Mesodermal cell (in vitro differentiated cells): ENCODE measurements at regions not wholly inside any gene's neighbourhood (a gene's known extent, or its start where the extent isn't known, plus 50 kb on each side); places are given as distances from the start of the nearest gene placed in this dataset.

Experiments
- H3K27ac ChIP-seq: 2 replicates; pipeline ENCODE4 v1.7.0; 2013; ENCODE audit warnings: mild to moderate bottlenecking, low read depth, low read length, moderate library complexity; ENCODE audit not compliant: severe bottlenecking
- H3K36me3 ChIP-seq: 2 replicates; pipeline ENCODE4 v1.7.1; 2013; ENCODE audit warnings: mild to moderate bottlenecking, low read length, moderate library complexity; ENCODE audit not compliant: control insufficient read depth, insufficient read depth
- H3K4me1 ChIP-seq: one replicate; pipeline ENCODE4 v1.7.1; 2013; ENCODE audit warnings: mild to moderate bottlenecking, low read length; ENCODE audit not compliant: insufficient read depth, control insufficient read depth, poor library complexity, severe bottlenecking
- H3K4me3 ChIP-seq: 2 replicates; pipeline ENCODE4 v1.7.0; 2013; ENCODE audit warnings: low read length, control low read depth, mild to moderate bottlenecking; ENCODE audit not compliant: insufficient read depth, poor library complexity, severe bottlenecking; ENCODE audit errors: extremely low read depth
- H3K9me3 ChIP-seq: 2 replicates; pipeline ENCODE4 v1.7.1; 2013; ENCODE audit warnings: mild to moderate bottlenecking, low read length, moderate library complexity; ENCODE audit not compliant: control insufficient read depth
- WGBS, 2 experiments: methylation state at CpG; one replicate each; pipeline ENCODE4 v1.1.5; 2013; ENCODE audit warnings: missing lambda C conversion rate in 2 of 2; ENCODE audit not compliant: insufficient coverage in 2 of 2; 5-methylcytosine and 5-hydroxymethylcytosine counted together

- WGBS, 2 experiments, result 54 to 72% methylated on average over 8 to 9 of the region's 11 CpGs
- Histone ChIP-seq H3K27ac (no peak overlapping the region), H3K9me3 (no peaks in the 10 kb centered on the region), H3K36me3 (no peaks in the 10 kb centered on the region), H3K4me1 (no peaks in the 10 kb centered on the region), H3K4me3 (no peak overlapping the region)
Observed at GRCh38 chr1:50358962-50359361, 64.3 kb downstream of the DMRTA2 start.

- Histone ChIP-seq H3K4me1 (no peaks in the 10 kb centered on the region), H3K36me3 (no peaks in the 10 kb centered on the region), H3K9me3 (no peaks in the 10 kb centered on the region), H3K4me3 (no peak overlapping the region), H3K27ac (no peak overlapping the region)
- WGBS, 2 experiments, result 72 to 73% methylated on average over 6 of the region's 6 CpGs
Observed at GRCh38 chr1:50357186-50357585, 66.1 kb downstream of the DMRTA2 start.

- WGBS, 2 experiments, result 73 to 86% methylated on average over 4 of the region's 4 CpGs
- H3K4me3 ChIP-seq, result no peak overlapping the region
- H3K4me1 ChIP-seq, result no peaks in the 10 kb centered on the region
- H3K27ac ChIP-seq, result no peak overlapping the region
- H3K36me3 ChIP-seq, result no peaks in the 10 kb centered on the region
- no peaks in the 10 kb centered on the region for H3K9me3 ChIP-seq
Observed at GRCh38 chr1:50354813-50355212, 68.4 kb downstream of the DMRTA2 start.

- Histone ChIP-seq H3K9me3 (no peaks in the 10 kb centered on the region), H3K4me1 (no peaks in the 10 kb centered on the region), H3K4me3 (no peak overlapping the region), H3K27ac (no peak overlapping the region), H3K36me3 (no peaks in the 10 kb centered on the region)
- WGBS, 2 experiments, result 79% methylated on average over 2 of the region's 2 CpGs; no CpG with 5 or more reads in 1 of the 2 experiments
Observed at GRCh38 chr1:50352428-50352827, 70.8 kb downstream of the DMRTA2 start.

- WGBS, 2 experiments, result 80 to 86% methylated on average over 3 to 5 of the region's 8 CpGs
- Histone ChIP-seq H3K27ac (no peak overlapping the region), H3K9me3 (no peaks in the 10 kb centered on the region), H3K4me3 (no peak overlapping the region), H3K4me1 (no peaks in the 10 kb centered on the region), H3K36me3 (no peaks in the 10 kb centered on the region)
Observed at GRCh38 chr1:50350868-50351267, 72.4 kb downstream of the DMRTA2 start.

- H3K27ac ChIP-seq, result no peak overlapping the region
- no peaks in the 10 kb centered on the region for H3K9me3 ChIP-seq
- H3K36me3 ChIP-seq, result no peaks in the 10 kb centered on the region
- WGBS, 2 experiments, result 67 to 79% methylated on average over 3 to 4 of the region's 5 CpGs
- H3K4me1 ChIP-seq, result no peaks in the 10 kb centered on the region
- no peak overlapping the region for H3K4me3 ChIP-seq
Observed at GRCh38 chr1:50350421-50350820, 72.8 kb downstream of the DMRTA2 start.

GRCh38 chr1:50349242-50349565, 74.0 kb downstream of the DMRTA2 start:
- Histone ChIP-seq H3K36me3 (no peaks in the 10 kb centered on the region), H3K4me1 (no peaks in the 10 kb centered on the region), H3K9me3 (no peaks in the 10 kb centered on the region), H3K4me3 (no peak overlapping the region), H3K27ac (no peak overlapping the region)
- 14 to 19% methylated on average over 1 to 3 of the region's 3 CpGs for WGBS, 2 experiments

GRCh38 chr1:50348449-50349241, 74.6 kb downstream of the DMRTA2 start:
- WGBS, 2 experiments, result 0 to 10% methylated on average over 1 to 2 of the region's 5 CpGs
- no peaks in the 10 kb centered on the region for H3K36me3 ChIP-seq
- no peaks in the 10 kb centered on the region for H3K4me1 ChIP-seq
- no peaks in the 10 kb centered on the region for H3K9me3 ChIP-seq
- H3K27ac ChIP-seq, result no peak overlapping the region
- no peak overlapping the region for H3K4me3 ChIP-seq

GRCh38 chr1:50347933-50348332, 75.3 kb downstream of the DMRTA2 start:
- H3K36me3 ChIP-seq, result no peaks in the 10 kb centered on the region
- H3K9me3 ChIP-seq, result no peaks in the 10 kb centered on the region
- H3K27ac ChIP-seq, result no peak overlapping the region
- WGBS, 2 experiments, result 68 to 77% methylated on average over 6 of the region's 6 CpGs
- no peaks in the 10 kb centered on the region for H3K4me1 ChIP-seq
- no peak overlapping the region for H3K4me3 ChIP-seq

- H3K36me3 ChIP-seq, result no peaks in the 10 kb centered on the region
- H3K9me3 ChIP-seq, result no peaks in the 10 kb centered on the region
- WGBS, 2 experiments, result 53 to 64% methylated on average over 2 to 5 of the region's 7 CpGs
- H3K27ac ChIP-seq, result no peak overlapping the region
- no peak overlapping the region for H3K4me3 ChIP-seq
- H3K4me1 ChIP-seq, result no peaks in the 10 kb centered on the region
Observed at GRCh38 chr1:50346621-50347020, 76.6 kb downstream of the DMRTA2 start.

GRCh38 chr1:50343323-50343722, 79.9 kb downstream of the DMRTA2 start:
- Histone ChIP-seq H3K9me3 (no peaks in the 10 kb centered on the region), H3K4me3 (no peak overlapping the region), H3K36me3 (no peaks in the 10 kb centered on the region), H3K4me1 (no peaks in the 10 kb centered on the region), H3K27ac (no peak overlapping the region)
- 73 to 86% methylated on average over 4 of the region's 5 CpGs for WGBS, 2 experiments
